ENCODE measurements at regions not wholly inside any gene's neighbourhood (a gene's known extent, or its start where the extent isn't known, plus 50 kb on each side); places are given as distances from the start of the nearest gene placed in this dataset.

DNA sequence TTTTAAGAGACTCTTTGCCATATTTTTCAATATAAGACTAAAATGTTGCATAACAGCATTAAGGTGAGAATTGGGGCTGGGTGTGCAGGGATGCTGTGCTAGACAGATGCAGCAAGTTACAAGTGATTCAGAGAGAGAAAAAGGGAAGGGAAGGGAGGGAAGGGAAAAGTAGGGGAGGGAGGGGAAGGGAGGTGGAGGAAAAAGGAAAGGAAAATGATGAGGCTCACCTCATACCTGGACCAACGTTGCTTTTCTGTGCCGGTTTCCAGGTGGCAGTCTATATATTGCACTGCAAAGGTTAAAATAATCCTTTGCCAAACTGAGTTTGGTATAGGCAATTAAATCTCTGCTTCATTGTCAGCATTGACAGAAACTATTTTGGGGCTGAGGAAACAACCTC is 155.4 kb upstream of the LAMA2 start:
- TF ChIP-seq, protein P1, sequence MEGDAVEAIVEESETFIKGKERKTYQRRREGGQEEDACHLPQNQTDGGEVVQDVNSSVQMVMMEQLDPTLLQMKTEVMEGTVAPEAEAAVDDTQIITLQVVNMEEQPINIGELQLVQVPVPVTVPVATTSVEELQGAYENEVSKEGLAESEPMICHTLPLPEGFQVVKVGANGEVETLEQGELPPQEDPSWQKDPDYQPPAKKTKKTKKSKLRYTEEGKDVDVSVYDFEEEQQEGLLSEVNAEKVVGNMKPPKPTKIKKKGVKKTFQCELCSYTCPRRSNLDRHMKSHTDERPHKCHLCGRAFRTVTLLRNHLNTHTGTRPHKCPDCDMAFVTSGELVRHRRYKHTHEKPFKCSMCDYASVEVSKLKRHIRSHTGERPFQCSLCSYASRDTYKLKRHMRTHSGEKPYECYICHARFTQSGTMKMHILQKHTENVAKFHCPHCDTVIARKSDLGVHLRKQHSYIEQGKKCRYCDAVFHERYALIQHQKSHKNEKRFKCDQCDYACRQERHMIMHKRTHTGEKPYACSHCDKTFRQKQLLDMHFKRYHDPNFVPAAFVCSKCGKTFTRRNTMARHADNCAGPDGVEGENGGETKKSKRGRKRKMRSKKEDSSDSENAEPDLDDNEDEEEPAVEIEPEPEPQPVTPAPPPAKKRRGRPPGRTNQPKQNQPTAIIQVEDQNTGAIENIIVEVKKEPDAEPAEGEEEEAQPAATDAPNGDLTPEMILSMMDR (IDR thresholded peaks at IDR 0.05): no peak
- no peak overlapping the region for H3K4me3 Mint-ChIP-seq
- peaks cover 3% of the 10 kb centered on the region for H3K4me1 Mint-ChIP-seq (ENCODE audit: low read depth)
- ATAC-seq: no peak
- H3K27ac Mint-ChIP-seq: no peak overlapping the region
- intact Hi-C loops (cut with micrococcal nuclease): no loop called here
- DNase-seq: no peak
- no peaks in the 10 kb centered on the region for H3K9me3 Mint-ChIP-seq
- POLR2A ChIA-PET: no interaction called here
- peaks cover 16% of the 10 kb centered on the region for H3K27me3 Mint-ChIP-seq
- CTCF ChIA-PET: no interaction called here
- H3K36me3 Mint-ChIP-seq (ENCODE audit: low read depth): no peaks in the 10 kb centered on the region

DNA sequence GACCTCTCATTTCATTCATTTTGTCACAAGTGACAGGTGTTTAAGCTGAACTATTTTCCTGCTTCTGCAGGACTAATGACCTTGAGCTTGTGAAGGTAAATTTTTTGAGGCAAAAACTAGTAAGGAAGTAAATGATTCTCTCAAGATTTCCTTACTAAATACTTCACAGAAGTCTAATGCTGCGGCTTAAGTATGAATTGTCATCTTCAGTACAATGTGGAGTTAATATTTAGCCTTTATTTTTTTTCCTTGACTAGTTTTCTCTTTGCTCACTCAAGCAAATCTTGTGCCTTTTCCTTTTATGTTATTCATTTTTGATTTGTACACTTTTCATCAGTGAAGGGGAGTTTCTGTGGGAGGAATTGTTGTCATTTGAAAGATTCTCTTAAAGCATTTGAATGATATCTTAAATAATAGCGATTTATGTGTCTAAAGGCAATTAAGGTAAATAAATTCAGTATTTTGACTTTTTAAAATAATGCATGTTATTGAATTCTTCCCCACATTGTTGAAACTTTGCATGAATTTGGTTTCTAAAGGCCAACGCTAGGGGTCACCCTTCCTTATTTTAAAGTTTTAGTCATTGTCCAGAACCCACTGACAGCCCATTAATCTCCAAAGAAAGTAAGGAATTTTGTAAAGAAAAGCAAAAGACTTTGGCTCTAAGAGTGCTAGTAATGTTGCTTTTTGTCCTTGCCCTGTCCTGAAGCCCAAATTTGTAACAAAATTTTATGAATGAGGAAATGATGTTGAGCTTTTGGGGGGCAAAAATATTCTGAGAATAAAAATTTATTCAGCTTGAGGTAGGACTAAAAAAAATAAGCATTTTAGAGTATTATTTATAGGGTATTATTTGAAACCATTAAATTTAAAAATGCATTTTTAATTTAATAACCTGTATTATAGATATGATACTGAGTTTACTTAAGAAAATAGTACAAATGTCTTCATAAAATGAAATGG is 157.4 kb upstream of the LAMA2 start:
- POLR2A ChIA-PET: no interaction called here
- ATAC-seq (no peak), DNase-seq (peak; percentile 36)
- peaks cover 3% of the 10 kb centered on the region for H3K4me1 Mint-ChIP-seq (ENCODE audit: low read depth)
- H3K36me3 Mint-ChIP-seq (ENCODE audit: low read depth): no peaks in the 10 kb centered on the region
- H3K27me3 Mint-ChIP-seq: peaks cover 20% of the 10 kb centered on the region
- no peak overlapping the region for H3K27ac Mint-ChIP-seq
- H3K4me3 Mint-ChIP-seq: no peak overlapping the region
- no peaks in the 10 kb centered on the region for H3K9me3 Mint-ChIP-seq
- CTCF ChIA-PET: interaction anchor here (0.6 to 2.5 kb wide), 14 partner anchors 9 to 1118 kb away, joined by 3 to 27 read pairs (median 3); partner anchors contain the start of gene PTPRK
- TF ChIP-seq, protein P1 (IDR thresholded peaks at IDR 0.05): peak; percentile 87
- intact Hi-C loops (cut with micrococcal nuclease): no loop called here

DNA sequence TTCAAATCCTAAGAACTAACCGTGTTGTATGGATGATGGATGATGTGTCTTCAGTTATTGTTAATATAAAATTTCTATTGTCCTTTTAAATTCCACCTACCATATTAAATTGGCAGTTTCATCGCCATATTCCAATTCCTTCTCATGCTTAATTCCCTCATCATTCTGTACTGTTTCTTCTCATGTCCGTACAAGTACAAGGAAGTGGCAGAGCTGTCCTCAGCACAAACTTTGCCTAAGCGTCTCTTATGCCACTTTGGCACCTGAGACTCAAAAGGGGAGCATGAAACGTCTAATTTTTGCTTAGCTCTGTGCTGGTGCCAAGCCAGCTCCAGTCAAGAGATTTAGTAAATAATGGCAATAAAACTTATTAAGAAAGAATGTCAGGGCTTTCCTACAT is 158.2 kb upstream of the LAMA2 start:
- H3K27ac Mint-ChIP-seq: no peak overlapping the region
- CTCF ChIA-PET: interaction anchor here (0.6 to 2.5 kb wide), 5 partner anchors 10 to 1117 kb away, joined by 3 to 27 read pairs (median 3); no protein-coding TSS in a partner anchor
- no peak for DNase-seq
- no peaks in the 10 kb centered on the region for H3K9me3 Mint-ChIP-seq
- intact Hi-C loops (cut with micrococcal nuclease): no loop called here
- TF ChIP-seq, protein P1 (IDR thresholded peaks at IDR 0.05): no peak
- no peak overlapping the region for H3K4me3 Mint-ChIP-seq
- POLR2A ChIA-PET: no interaction called here
- peaks cover 20% of the 10 kb centered on the region for H3K27me3 Mint-ChIP-seq
- H3K4me1 Mint-ChIP-seq (ENCODE audit: low read depth): peaks cover 3% of the 10 kb centered on the region
- no peak for ATAC-seq
- H3K36me3 Mint-ChIP-seq (ENCODE audit: low read depth): no peaks in the 10 kb centered on the region

DNA sequence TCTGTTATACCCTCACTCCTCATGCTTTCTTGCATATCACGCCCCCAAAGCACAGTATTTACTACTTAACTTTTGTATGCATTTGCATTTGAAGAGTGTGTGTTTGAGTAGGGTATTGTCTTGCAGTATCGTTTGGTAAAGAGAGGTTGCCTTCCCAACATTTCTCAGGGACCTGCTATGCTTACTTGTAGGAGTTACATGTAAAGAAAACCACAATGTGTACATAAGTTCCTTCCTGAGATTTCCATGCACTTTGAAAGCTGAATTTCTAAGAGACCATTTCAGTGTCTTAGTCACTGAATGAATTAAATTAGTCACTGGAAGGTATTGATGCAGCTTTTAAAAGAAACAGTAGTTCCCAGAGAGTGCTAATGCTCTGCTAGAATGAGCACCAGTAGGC is 159.3 kb upstream of the LAMA2 start:
- CTCF ChIA-PET: no interaction called here
- TF ChIP-seq, protein P1 (IDR thresholded peaks at IDR 0.05): no peak
- POLR2A ChIA-PET: no interaction called here
- DNase-seq (no peak), ATAC-seq (no peak)
- Mint-ChIP-seq H3K9me3 (no peaks in the 10 kb centered on the region), H3K27me3 (peaks cover 16% of the 10 kb centered on the region), H3K4me3 (no peak overlapping the region), H3K4me1 (ENCODE audit: low read depth) (peaks cover 3% of the 10 kb centered on the region), H3K27ac (no peak overlapping the region), H3K36me3 (ENCODE audit: low read depth) (no peaks in the 10 kb centered on the region)
- intact Hi-C loops (cut with micrococcal nuclease): no loop called here

DNA sequence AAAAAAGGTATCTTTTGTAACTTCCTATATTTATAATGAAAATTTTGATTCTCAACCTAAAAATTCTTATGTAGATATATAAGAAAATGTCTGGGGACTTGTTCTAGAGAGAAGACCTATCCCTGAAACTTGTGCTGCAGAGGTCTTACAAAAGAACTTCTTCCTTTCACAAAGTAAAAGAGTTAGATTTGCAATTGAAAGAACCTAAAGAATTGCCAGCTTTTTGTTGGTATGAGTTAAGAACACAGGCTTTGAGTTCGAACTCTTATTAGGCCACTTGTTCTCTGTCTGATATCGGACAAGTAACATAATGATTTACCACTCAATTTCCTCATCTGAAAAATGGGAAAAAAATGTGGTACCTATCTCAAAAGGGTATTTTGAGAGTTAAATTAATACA is 162.0 kb upstream of the LAMA2 start:
- Mint-ChIP-seq H3K27me3 (peaks cover 12% of the 10 kb centered on the region), H3K36me3 (ENCODE audit: low read depth) (no peaks in the 10 kb centered on the region), H3K9me3 (no peaks in the 10 kb centered on the region), H3K27ac (no peak overlapping the region), H3K4me3 (no peak overlapping the region), H3K4me1 (ENCODE audit: low read depth) (peaks cover 3% of the 10 kb centered on the region)
- TF ChIP-seq, protein P1 (IDR thresholded peaks at IDR 0.05): no peak
- ATAC-seq (no peak), DNase-seq (no peak)
- intact Hi-C loops (cut with micrococcal nuclease): no loop called here
- ChIA-PET POLR2A (no interaction called here), CTCF (no interaction called here)

All from activated CD8-positive, alpha-beta T cell treated with anti-CD3 and anti-CD28 coated beads for 36 hours (primary cell).